IPS DF 6.9 (cell line): ENCODE measurements at regions not wholly inside any gene's neighbourhood (a gene's known extent, or its start where the extent isn't known, plus 50 kb on each side); places are given as distances from the start of the nearest gene placed in this dataset.

Experiments used
- DNase-seq: peaks from one replicate; pipeline ENCODE4 v3.0.0-alpha.2; 2013; ENCODE audit warnings: low read depth, low spot score
- H3K27ac ChIP-seq: one replicate; pipeline ENCODE4 v1.5.1; 2013; ENCODE audit warnings: low read length, control low read depth
- H3K27me3 ChIP-seq: 2 replicates; pipeline ENCODE4 v1.6.1; 2013; ENCODE audit warnings: mild to moderate bottlenecking, low read length; ENCODE audit not compliant: control insufficient read depth, insufficient read depth
- H3K36me3 ChIP-seq: 2 replicates; pipeline ENCODE4 v1.6.1; 2013; ENCODE audit warnings: low read length; ENCODE audit not compliant: control insufficient read depth, insufficient read depth
- H3K4me1 ChIP-seq: 2 replicates; pipeline ENCODE4 v1.6.1; 2013; ENCODE audit warnings: low read length; ENCODE audit not compliant: control insufficient read depth, insufficient read depth
- H3K4me3 ChIP-seq: 2 replicates; pipeline ENCODE4 v1.5.1; 2013; ENCODE audit warnings: mild to moderate bottlenecking, low read length
- H3K9me3 ChIP-seq: 2 replicates; pipeline ENCODE4 v1.6.1; 2013; ENCODE audit warnings: low read length, inconsistent platforms; ENCODE audit not compliant: control insufficient read depth, insufficient read depth
- WGBS: extraction: QIAGEN DNeasy Blood & Tissue Kit; methylation state at CpG from one replicate; pipeline ENCODE4 v1.1.7; 2013; ENCODE audit warnings: mixed read lengths, missing lambda C conversion rate; ENCODE audit not compliant: insufficient read length, insufficient coverage; 5-methylcytosine and 5-hydroxymethylcytosine counted together

GRCh38 chr7:80403686-80404241 lies 108.1 kb downstream of the GNAT3 start:
- Histone ChIP-seq H3K9me3 (no peaks in the 10 kb centered on the region), H3K27me3 (no peaks in the 10 kb centered on the region), H3K4me1 (no peaks in the 10 kb centered on the region), H3K4me3 (no peak overlapping the region), H3K36me3 (no peaks in the 10 kb centered on the region), H3K27ac (no peak overlapping the region)
- no peak for DNase-seq
- no CpG with 5 or more reads among the region's 1 CpG for WGBS

GRCh38 chr7:80401708-80402107 lies 110.2 kb downstream of the GNAT3 start:
- H3K27me3 ChIP-seq: no peaks in the 10 kb centered on the region
- no peak for DNase-seq
- H3K4me3 ChIP-seq: no peak overlapping the region
- no peaks in the 10 kb centered on the region for H3K9me3 ChIP-seq
- no peaks in the 10 kb centered on the region for H3K4me1 ChIP-seq
- H3K36me3 ChIP-seq: no peaks in the 10 kb centered on the region
- WGBS: no CpG with 5 or more reads among the region's 1 CpG
- H3K27ac ChIP-seq: no peak overlapping the region

GRCh38 chr7:80393786-80394185 lies 118.1 kb downstream of the GNAT3 start:
- no CpG with 5 or more reads among the region's 2 CpGs for WGBS

GRCh38 chr7:80392229-80393169 lies 119.4 kb downstream of the GNAT3 start:
- H3K27me3 ChIP-seq: no peaks in the 10 kb centered on the region
- no CpG with 5 or more reads among the region's 4 CpGs for WGBS
- no peaks in the 10 kb centered on the region for H3K4me1 ChIP-seq
- DNase-seq: no peak
- no peaks in the 10 kb centered on the region for H3K9me3 ChIP-seq
- no peak overlapping the region for H3K4me3 ChIP-seq
- H3K36me3 ChIP-seq: no peaks in the 10 kb centered on the region
- H3K27ac ChIP-seq: no peak overlapping the region

More at GRCh38 chr7:80393786-80394185, 118.1 kb downstream of the GNAT3 start:
- H3K27ac ChIP-seq: no peak overlapping the region
- H3K9me3 ChIP-seq: no peaks in the 10 kb centered on the region
- no peak overlapping the region for H3K4me3 ChIP-seq
- DNase-seq: no peak
- no peaks in the 10 kb centered on the region for H3K4me1 ChIP-seq
- no peaks in the 10 kb centered on the region for H3K27me3 ChIP-seq
- H3K36me3 ChIP-seq: no peaks in the 10 kb centered on the region

GRCh38 chr7:80387634-80388193 lies 124.2 kb downstream of the GNAT3 start:
- no peak overlapping the region for H3K4me3 ChIP-seq
- WGBS: no CpG with 5 or more reads among the region's 4 CpGs
- DNase-seq: no peak

GRCh38 chr7:80386686-80387085 lies 125.2 kb downstream of the GNAT3 start:
- no peak for DNase-seq
- no peak overlapping the region for H3K27ac ChIP-seq
- H3K4me1 ChIP-seq: no peaks in the 10 kb centered on the region
- no CpG with 5 or more reads among the region's 3 CpGs for WGBS
- H3K4me3 ChIP-seq: no peak overlapping the region
- H3K27me3 ChIP-seq: no peaks in the 10 kb centered on the region
- no peaks in the 10 kb centered on the region for H3K36me3 ChIP-seq
- H3K9me3 ChIP-seq: no peaks in the 10 kb centered on the region

More at GRCh38 chr7:80387634-80388193, 124.2 kb downstream of the GNAT3 start:
- no peaks in the 10 kb centered on the region for H3K9me3 ChIP-seq
- no peak overlapping the region for H3K27ac ChIP-seq
- H3K4me1 ChIP-seq: no peaks in the 10 kb centered on the region
- H3K36me3 ChIP-seq: no peaks in the 10 kb centered on the region
- H3K27me3 ChIP-seq: no peaks in the 10 kb centered on the region

- Histone ChIP-seq H3K27ac (no peak overlapping the region), H3K27me3 (no peaks in the 10 kb centered on the region), H3K36me3 (no peaks in the 10 kb centered on the region), H3K4me1 (no peaks in the 10 kb centered on the region), H3K9me3 (no peaks in the 10 kb centered on the region), H3K4me3 (no peak overlapping the region)
- no peak for DNase-seq
Observed at GRCh38 chr7:80385508-80385907, 126.4 kb downstream of the GNAT3 start.

GRCh38 chr7:80380957-80381356 lies 130.9 kb downstream of the GNAT3 start:
- Histone ChIP-seq H3K4me3 (no peak overlapping the region), H3K4me1 (no peaks in the 10 kb centered on the region), H3K27ac (no peak overlapping the region), H3K36me3 (no peaks in the 10 kb centered on the region), H3K9me3 (no peaks in the 10 kb centered on the region), H3K27me3 (no peaks in the 10 kb centered on the region)
- WGBS: no CpG with 5 or more reads among the region's 1 CpG
- DNase-seq: no peak

- no peak overlapping the region for H3K27ac ChIP-seq
- DNase-seq: no peak
Observed at GRCh38 chr7:80379034-80379982, 132.6 kb downstream of the GNAT3 start.

GRCh38 chr7:80374321-80374720 lies 137.5 kb downstream of the GNAT3 start:
- H3K4me3 ChIP-seq: no peak overlapping the region
- DNase-seq: no peak
- H3K4me1 ChIP-seq: peaks cover 2% of the 10 kb centered on the region; the same call in 1 of the 2 replicates
- H3K27ac ChIP-seq: no peak overlapping the region
- no peaks in the 10 kb centered on the region for H3K27me3 ChIP-seq
- WGBS: no CpG with 5 or more reads among the region's 4 CpGs
- no peaks in the 10 kb centered on the region for H3K9me3 ChIP-seq
- no peaks in the 10 kb centered on the region for H3K36me3 ChIP-seq

More at GRCh38 chr7:80379034-80379982, 132.6 kb downstream of the GNAT3 start:
- WGBS: no CpG with 5 or more reads among the region's 3 CpGs
- Histone ChIP-seq H3K4me1 (no peaks in the 10 kb centered on the region), H3K27me3 (no peaks in the 10 kb centered on the region), H3K36me3 (no peaks in the 10 kb centered on the region), H3K4me3 (no peak overlapping the region), H3K9me3 (no peaks in the 10 kb centered on the region)
